Right renal cortex interstitium (tissue), 3 donors: ENCODE measurements at regions not wholly inside any gene's neighbourhood (a gene's known extent, or its start where the extent isn't known, plus 50 kb on each side); places are given as distances from the start of the nearest gene placed in this dataset.
"Not testable (repeated sequence)": the region's sequence is repeated elsewhere in the genome, so short reads cannot be mapped to it uniquely, and the experiment has no call there.

ENCODE experiments used
- DNase-seq, 3 donors: peaks; one replicate each; pipeline ENCODE4 v3.0.0-alpha.2; 2013; ENCODE audit warnings: low read depth in 3 of 3, low spot score in 2 of 3

GRCh38 chr10:8638088-8638672 lies 583.7 kb downstream of the GATA3 start:
- DNase-seq, result no peak

GRCh38 chr10:8639486-8640185 lies 585.1 kb downstream of the GATA3 start:
- no peak for DNase-seq

GRCh38 chr10:8640301-8640700 lies 585.8 kb downstream of the GATA3 start:
- DNase-seq, result no peak

- DNase-seq, result no peak
Observed at GRCh38 chr10:8640878-8641277, 586.4 kb downstream of the GATA3 start.

GRCh38 chr10:8656261-8656660 lies 601.8 kb downstream of the GATA3 start:
- DNase-seq, result no peak

- no peak for DNase-seq
Observed at GRCh38 chr10:8659982-8660381, 605.5 kb downstream of the GATA3 start.

GRCh38 chr10:8661886-8662285 lies 607.4 kb downstream of the GATA3 start:
- no peak for DNase-seq

- DNase-seq, result no peak
Observed at GRCh38 chr10:8663131-8663530, 608.6 kb downstream of the GATA3 start.

GRCh38 chr10:8665322-8665721 lies 610.8 kb downstream of the GATA3 start:
- no peak for DNase-seq

- no peak for DNase-seq
Observed at GRCh38 chr10:8670461-8670860, 616.0 kb downstream of the GATA3 start.

- no peak for DNase-seq
Observed at GRCh38 chr10:8674230-8674629, 619.7 kb downstream of the GATA3 start.

- no peak for DNase-seq
Observed at GRCh38 chr10:8677642-8678041, 623.2 kb downstream of the GATA3 start.

GRCh38 chr10:8684916-8685315 lies 630.4 kb downstream of the GATA3 start:
- not testable (repeated sequence) for DNase-seq

GRCh38 chr10:8688881-8689280 lies 634.4 kb downstream of the GATA3 start:
- no peak for DNase-seq

GRCh38 chr10:8691498-8692017 lies 637.1 kb downstream of the GATA3 start:
- DNase-seq, result no peak

- not testable (repeated sequence) for DNase-seq
Observed at GRCh38 chr10:8693635-8694034, 639.1 kb downstream of the GATA3 start.

GRCh38 chr10:8696746-8697145 lies 642.3 kb downstream of the GATA3 start:
- no peak for DNase-seq

GRCh38 chr10:8700689-8701088 lies 646.2 kb downstream of the GATA3 start:
- DNase-seq, result no peak

- no peak for DNase-seq
Observed at GRCh38 chr10:8702181-8702580, 647.7 kb downstream of the GATA3 start.

- no peak for DNase-seq
Observed at GRCh38 chr10:8705415-8705814, 650.9 kb downstream of the GATA3 start.

- DNase-seq, result no peak
Observed at GRCh38 chr10:8712656-8713055, 658.2 kb downstream of the GATA3 start.

- DNase-seq, result no peak
Observed at GRCh38 chr10:8719971-8720370, 665.5 kb downstream of the GATA3 start.
